Thyroid gland (tissue), 4 donors: ENCODE measurements at regions not wholly inside any gene's neighbourhood (a gene's known extent, or its start where the extent isn't known, plus 50 kb on each side); places are given as distances from the start of the nearest gene placed in this dataset.

Experiments used
- DNase-seq, 2 donors: peaks; one replicate each; pipeline ENCODE4 v3.0.0-alpha.2; 2019
- H3K27ac ChIP-seq, 3 donors: fragments of 200-600 bp; sonication (generic); 1 replicate in 2 of 3; 2 replicates in 1 of 3; pipeline ENCODE4 v1.5.1; 2016 to 2019; ENCODE audit warnings: mild to moderate bottlenecking in 1 of 3, moderate library complexity in 1 of 3
- H3K27me3 ChIP-seq: fragments of 200-600 bp; sonication (generic); one replicate; pipeline ENCODE4 v1.5.1; 2019
- H3K36me3 ChIP-seq, 2 donors: fragments of 200-600 bp; sonication (generic); one replicate each; pipeline ENCODE4 v1.5.1; 2016 to 2019
- H3K4me1 ChIP-seq, 2 donors: fragments of 200-600 bp; sonication (generic); one replicate each; pipeline ENCODE4 v1.5.1; 2017 to 2019
- H3K4me3 ChIP-seq, 3 donors: fragments of 200-600 bp; sonication (generic); replicated peaks in 1 of 3; 1 replicate in 2 of 3; 2 replicates in 1 of 3; pipeline ENCODE4 v1.5.1; 2016; ENCODE audit warnings: mild to moderate bottlenecking in 1 of 3
- H3K9me3 ChIP-seq: fragments of 200-600 bp; sonication (generic); one replicate; pipeline ENCODE4 v1.5.1; 2017
- POLR2A ChIP-seq, 2 donors: fragments of 450-650 bp; IDR thresholded peaks; one replicate each; pipeline ENCODE4 v1.6.1; 2017; ENCODE audit warnings: antibody characterized with exemption in 2 of 2, mild to moderate bottlenecking in 2 of 2, moderate library complexity in 1 of 2
- WGBS, 2 donors: methylation state at CpG; one replicate each; pipeline ENCODE4 v1.1.5; 2017; 5-methylcytosine and 5-hydroxymethylcytosine counted together
- intact Hi-C: fragments of 100-400 bp; cut with DNase I; formaldehyde crosslinking; loops from one replicate; pipeline ENCODE4 v1.15.1; 2023
- TF ChIP-seq, protein P1 (sequence below), 6 experiments: fragments of 200-600 bp in 3 of 6; fragments of 450-650 bp in 3 of 6; sonication (generic) in 3 of 6; IDR thresholded peaks; one replicate each; pipeline ENCODE4 v1.5.1; 2016 to 2019; ENCODE audit warnings: antibody characterized with exemption in 6 of 6, mild to moderate bottlenecking in 2 of 6, inconsistent platforms in 1 of 6, moderate library complexity in 1 of 6

DNA sequence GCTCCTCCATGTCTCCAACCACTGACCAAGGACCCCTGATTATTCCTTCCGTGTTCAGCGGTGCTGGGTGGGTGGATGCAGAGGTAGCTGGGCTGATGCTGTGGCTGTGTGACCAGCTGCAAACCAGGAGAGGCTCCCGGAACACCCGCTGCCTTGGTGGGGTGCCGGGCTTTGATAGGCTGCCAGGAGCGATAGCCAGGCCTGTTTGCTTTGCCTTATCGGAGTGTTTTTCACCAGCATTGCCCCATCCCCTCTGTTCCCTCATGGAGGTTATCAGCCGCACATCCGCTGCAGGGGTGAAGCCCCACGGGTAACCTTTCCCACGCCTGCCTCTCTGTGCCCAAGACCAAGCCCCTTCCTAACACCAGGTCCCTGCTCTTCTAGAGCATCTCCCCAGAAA, 354.3 kb downstream of the C16orf95 start:
- Histone ChIP-seq H3K4me3 (no peak overlapping the region), H3K36me3 (no peaks in the 10 kb centered on the region), H3K27me3 (no peaks in the 10 kb centered on the region), H3K27ac (no peak overlapping the region), H3K4me1 (no peaks in the 10 kb centered on the region), H3K9me3 (no peaks in the 10 kb centered on the region)
- no peak for TF ChIP-seq POLR2A (IDR thresholded peaks at IDR 0.05)
- TF ChIP-seq, protein P1, sequence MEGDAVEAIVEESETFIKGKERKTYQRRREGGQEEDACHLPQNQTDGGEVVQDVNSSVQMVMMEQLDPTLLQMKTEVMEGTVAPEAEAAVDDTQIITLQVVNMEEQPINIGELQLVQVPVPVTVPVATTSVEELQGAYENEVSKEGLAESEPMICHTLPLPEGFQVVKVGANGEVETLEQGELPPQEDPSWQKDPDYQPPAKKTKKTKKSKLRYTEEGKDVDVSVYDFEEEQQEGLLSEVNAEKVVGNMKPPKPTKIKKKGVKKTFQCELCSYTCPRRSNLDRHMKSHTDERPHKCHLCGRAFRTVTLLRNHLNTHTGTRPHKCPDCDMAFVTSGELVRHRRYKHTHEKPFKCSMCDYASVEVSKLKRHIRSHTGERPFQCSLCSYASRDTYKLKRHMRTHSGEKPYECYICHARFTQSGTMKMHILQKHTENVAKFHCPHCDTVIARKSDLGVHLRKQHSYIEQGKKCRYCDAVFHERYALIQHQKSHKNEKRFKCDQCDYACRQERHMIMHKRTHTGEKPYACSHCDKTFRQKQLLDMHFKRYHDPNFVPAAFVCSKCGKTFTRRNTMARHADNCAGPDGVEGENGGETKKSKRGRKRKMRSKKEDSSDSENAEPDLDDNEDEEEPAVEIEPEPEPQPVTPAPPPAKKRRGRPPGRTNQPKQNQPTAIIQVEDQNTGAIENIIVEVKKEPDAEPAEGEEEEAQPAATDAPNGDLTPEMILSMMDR (IDR thresholded peaks at IDR 0.05), result no peak
- intact Hi-C loops, result no loop called here
- WGBS, 2 donors, result 81 to 88% methylated on average over 11 of the region's 11 CpGs
- no peak for DNase-seq

DNA sequence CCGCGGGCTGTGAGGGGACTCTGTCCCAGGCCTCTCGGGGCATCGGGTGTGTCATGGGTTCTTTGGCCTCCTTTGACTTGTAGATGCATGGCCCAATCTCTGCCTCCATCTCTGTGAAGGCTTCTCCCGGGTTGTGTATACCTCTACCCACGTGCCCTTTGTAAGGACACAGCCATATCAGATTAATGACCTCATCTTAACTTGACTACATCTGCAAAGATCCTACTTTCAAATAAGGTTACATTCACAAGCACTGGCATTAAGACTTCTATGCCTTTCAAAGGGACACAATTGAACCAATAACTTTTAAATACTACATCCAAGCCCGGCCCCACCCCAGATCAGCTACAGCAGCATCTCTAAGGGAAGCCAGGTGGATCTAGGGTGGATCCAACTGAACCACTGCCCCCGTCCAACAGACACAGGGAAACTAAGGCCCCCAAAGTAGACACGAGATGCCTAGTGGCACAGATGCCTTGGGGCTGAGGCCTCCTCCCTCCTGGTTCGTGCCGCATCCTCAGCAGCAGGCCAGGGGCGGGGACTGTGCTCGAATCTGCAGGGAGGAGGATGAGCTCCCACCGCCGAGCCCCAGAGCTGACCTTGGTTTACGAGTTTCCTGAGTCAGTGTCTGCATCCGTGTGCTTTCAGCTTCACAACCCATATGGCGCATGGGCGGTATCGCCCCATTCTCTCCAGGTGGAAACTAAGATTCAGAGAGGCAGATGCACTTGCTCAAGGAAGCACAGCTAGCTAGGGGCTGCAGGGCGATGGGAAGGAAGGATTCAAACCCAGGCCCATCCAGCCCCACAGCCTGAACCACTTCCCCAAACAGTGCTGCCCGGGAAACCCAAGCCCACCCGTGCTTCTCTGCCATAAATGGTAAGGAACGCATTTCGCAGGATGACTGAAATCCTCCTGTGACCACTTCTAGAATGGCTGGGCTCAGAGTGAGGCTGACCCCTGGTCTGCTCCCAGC, 353.3 kb downstream of the C16orf95 start:
- WGBS, 2 donors, result 90 to 91% methylated on average over 25 of the region's 25 CpGs
- H3K4me1 ChIP-seq, result no peaks in the 10 kb centered on the region
- H3K36me3 ChIP-seq, result no peaks in the 10 kb centered on the region
- no peak overlapping the region for H3K4me3 ChIP-seq
- no peaks in the 10 kb centered on the region for H3K9me3 ChIP-seq
- TF ChIP-seq, protein P1 (IDR thresholded peaks at IDR 0.05), result no peak
- TF ChIP-seq POLR2A (IDR thresholded peaks at IDR 0.05), result no peak
- no peak overlapping the region for H3K27ac ChIP-seq
- intact Hi-C loops, result no loop called here
- no peak for DNase-seq
- no peaks in the 10 kb centered on the region for H3K27me3 ChIP-seq

DNA sequence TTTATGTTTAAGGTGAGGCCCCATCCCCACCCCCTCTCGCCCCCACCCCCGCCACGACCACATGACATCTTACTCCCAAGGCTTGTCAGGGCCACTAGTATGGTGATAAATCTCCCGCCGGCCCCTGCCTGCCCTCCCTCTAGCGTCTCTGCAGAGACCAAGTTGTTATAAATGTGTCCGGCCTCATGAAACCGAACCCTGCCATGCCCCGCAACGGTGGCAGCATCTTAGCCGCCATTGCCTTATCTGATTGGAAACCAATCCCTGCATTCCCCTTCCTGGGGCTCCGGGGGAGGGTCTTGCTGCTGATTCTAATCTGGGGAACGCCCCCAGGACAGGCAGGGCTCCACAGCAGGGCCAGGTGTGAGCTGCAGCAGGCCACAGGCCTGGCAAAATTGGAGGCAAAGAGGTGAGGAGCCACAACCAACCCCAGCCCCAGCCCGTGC, 352.4 kb downstream of the C16orf95 start:
- Histone ChIP-seq H3K4me1 (no peaks in the 10 kb centered on the region), H3K27ac (no peak overlapping the region), H3K27me3 (no peaks in the 10 kb centered on the region), H3K9me3 (no peaks in the 10 kb centered on the region), H3K4me3 (no peak overlapping the region), H3K36me3 (no peaks in the 10 kb centered on the region)
- no peak for TF ChIP-seq POLR2A (IDR thresholded peaks at IDR 0.05)
- TF ChIP-seq, protein P1 (IDR thresholded peaks at IDR 0.05), result no peak
- DNase-seq, result no peak
- intact Hi-C loops, result no loop called here
- 72 to 74% methylated on average over 13 to 14 of the region's 14 CpGs for WGBS, 2 donors

DNA sequence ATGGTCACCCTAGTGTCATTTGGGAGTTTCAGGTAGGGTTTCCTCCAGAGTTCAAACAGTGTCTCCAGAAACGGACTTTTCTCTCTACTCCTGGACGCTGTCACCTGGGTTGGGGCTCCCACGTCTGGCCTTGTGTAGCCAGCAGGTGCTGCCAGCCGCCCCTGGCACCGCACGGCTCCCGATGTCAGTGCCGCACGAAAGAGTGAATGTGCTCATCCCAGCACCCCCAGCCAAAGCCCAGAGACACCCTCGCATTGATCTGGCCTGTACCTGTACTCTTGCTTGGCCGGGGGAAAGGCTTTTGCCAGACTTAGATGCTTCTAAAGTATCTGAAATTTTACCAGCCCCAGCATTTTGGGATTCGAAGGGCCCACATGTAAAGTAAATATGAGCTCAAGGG, 351.9 kb downstream of the C16orf95 start:
- no peaks in the 10 kb centered on the region for H3K27me3 ChIP-seq
- H3K27ac ChIP-seq, result no peak overlapping the region
- H3K9me3 ChIP-seq, result no peaks in the 10 kb centered on the region
- 88 to 91% methylated on average over 10 to 12 of the region's 12 CpGs for WGBS, 2 donors
- intact Hi-C loops, result no loop called here
- DNase-seq, result no peak
- H3K4me3 ChIP-seq, result no peak overlapping the region
- no peak for TF ChIP-seq POLR2A (IDR thresholded peaks at IDR 0.05)
- TF ChIP-seq, protein P1 (IDR thresholded peaks at IDR 0.05), result no peak
- no peaks in the 10 kb centered on the region for H3K36me3 ChIP-seq
- H3K4me1 ChIP-seq, result no peaks in the 10 kb centered on the region

DNA sequence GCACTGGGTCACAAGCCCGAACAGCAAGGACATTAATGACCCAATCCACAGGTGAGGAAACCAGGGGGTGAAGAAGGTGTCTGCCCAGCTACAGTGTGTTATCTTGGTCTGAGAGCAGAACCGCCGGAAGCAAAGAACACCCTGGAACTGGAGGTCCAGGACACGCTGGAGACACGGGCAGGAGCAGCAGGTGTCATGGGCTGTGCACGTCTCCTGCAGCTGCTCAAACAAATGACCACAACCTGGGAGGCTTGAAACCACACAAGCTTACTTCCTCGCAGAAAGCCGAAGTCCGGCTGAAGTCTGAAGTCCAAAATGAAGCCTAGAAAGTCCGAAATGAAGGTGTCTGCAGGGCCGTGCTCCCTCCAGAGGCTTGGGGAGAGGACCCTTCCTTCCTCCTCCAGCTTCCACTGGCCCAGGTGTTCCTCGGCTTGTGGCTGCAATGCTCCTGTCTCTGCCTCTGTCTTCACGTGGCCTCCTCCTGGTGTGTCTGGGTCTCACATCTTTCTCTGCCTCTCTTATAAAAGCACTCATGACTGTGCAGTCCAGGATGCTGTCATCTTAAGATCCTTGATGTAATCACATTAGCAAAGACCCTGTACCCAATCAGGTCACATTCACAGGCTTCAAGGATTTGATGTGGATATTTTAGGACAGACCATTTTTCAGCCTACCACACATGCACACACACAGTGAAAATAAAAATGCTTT, 351.2 kb downstream of the C16orf95 start:
- Histone ChIP-seq H3K27ac (no peak overlapping the region), H3K36me3 (no peaks in the 10 kb centered on the region), H3K27me3 (no peaks in the 10 kb centered on the region), H3K4me3 (no peak overlapping the region), H3K9me3 (no peaks in the 10 kb centered on the region), H3K4me1 (no peaks in the 10 kb centered on the region)
- TF ChIP-seq, protein P1 (IDR thresholded peaks at IDR 0.05), result no peak
- no peak for TF ChIP-seq POLR2A (IDR thresholded peaks at IDR 0.05)
- intact Hi-C loops, result no loop called here
- 75 to 79% methylated on average over 13 of the region's 13 CpGs for WGBS, 2 donors
- DNase-seq, result no peak
